ENCODE measurements at regions not wholly inside any gene's neighbourhood (a gene's known extent, or its start where the extent isn't known, plus 50 kb on each side); places are given as distances from the start of the nearest gene placed in this dataset.

- POLR2A ChIA-PET, result interaction anchor here (0.6 kb wide), 1 partner anchor 8 kb away, joined by 4 read pairs; no protein-coding TSS in a partner anchor
- SMC1A ChIA-PET (ENCODE audit: uncharacterized antibody, unreplicated experiment), result no interaction called here
- DNase-seq (ENCODE audit: low read depth, low spot score) (no peak), ATAC-seq (no peak), FAIRE-seq (no peak)
- TF ChIP-seq EZH2 (IDR thresholded peaks at IDR 0.05; ENCODE audit: borderline replicate concordance, control insufficient read depth, low read depth, low read length) (no peak), ZZZ3 (IDR thresholded peaks at IDR 0.05; ENCODE audit: control insufficient read depth, insufficient read length, low read depth) (no peak), ATF3 (IDR thresholded peaks at IDR 0.05; ENCODE audit: borderline replicate concordance, extremely low read depth, low read depth, low read length) (no peak), SP1 (IDR thresholded peaks at IDR 0.05; ENCODE audit: low read depth, low read length) (no peak)
- H2AFZ ChIP-seq (ENCODE audit: control insufficient read depth, low read depth, low read length), result no peak overlapping the region
- intact Hi-C loops (cut with micrococcal nuclease; ENCODE audit: unreplicated experiment), result no loop called here
- no peak overlapping the region for H3K4me2 ChIP-seq (ENCODE audit: control insufficient read depth, insufficient read depth)
- H4K20me1 ChIP-seq (ENCODE audit: control insufficient read depth, insufficient read depth), result no peaks in the 10 kb centered on the region
- no peak overlapping the region for H3K27ac ChIP-seq (ENCODE audit: control insufficient read depth, insufficient read depth)
- BruUV-seq (replicated peaks), result no TSS peak
- H3K4me1 ChIP-seq (ENCODE audit: control insufficient read depth, insufficient read depth, low read length), result no peaks in the 10 kb centered on the region
- RAD21 ChIA-PET (ENCODE audit: unreplicated experiment), result no interaction called here
- H3K27me3 ChIP-seq (replicated peaks in 1 of 2; ENCODE audit: control insufficient read depth in 2 of 2, insufficient read depth in 2 of 2, low read length in 1 of 2), result no peaks in the 10 kb centered on the region
- no peak overlapping the region for H3K4me3 ChIP-seq
- CTCF ChIA-PET, result no interaction called here
- H3K79me2 ChIP-seq (ENCODE audit: control insufficient read depth, insufficient read depth, low read length), result no peaks in the 10 kb centered on the region
- H3K36me3 ChIP-seq (ENCODE audit: control insufficient read depth in 2 of 2, insufficient read depth in 2 of 2, low read length in 1 of 2), result no peaks in the 10 kb centered on the region
- in situ Hi-C loops (cut with MboI), result no loop called here
- no peaks in the 10 kb centered on the region; the same call in 1 of the 3 replicates for H3K9me3 ChIP-seq (replicated peaks; ENCODE audit: control insufficient read depth, insufficient read depth, low read length)
- 0% methylated on average over 1 of the region's 1 CpG for WGBS (ENCODE audit: insufficient coverage, insufficient replicate concordance, low lambda C conversion rate, missing lambda C conversion rate)
- H3K9ac ChIP-seq (ENCODE audit: control insufficient read depth, insufficient read depth, low read length), result no peak overlapping the region
Observed at GRCh38 chr1:88039240-88039639, 644.8 kb upstream of the PKN2 start.

- no peaks in the 10 kb centered on the region for H3K4me1 ChIP-seq (ENCODE audit: control insufficient read depth, insufficient read depth, low read length)
- ChIA-PET CTCF (interaction anchor here (0.7 kb wide), 1 partner anchor 548 kb away, joined by 3 read pairs; no protein-coding TSS in a partner anchor), POLR2A (no interaction called here), SMC1A (ENCODE audit: uncharacterized antibody, unreplicated experiment) (interaction anchor here (0.7 kb wide), 1 partner anchor 8 kb away, joined by 4 read pairs; no protein-coding TSS in a partner anchor), RAD21 (ENCODE audit: unreplicated experiment) (interaction anchor here (1.5 kb wide), 1 partner anchor 17 kb away, joined by 4 read pairs; no protein-coding TSS in a partner anchor)
- no peak overlapping the region for H3K4me3 ChIP-seq
- H3K36me3 ChIP-seq (ENCODE audit: control insufficient read depth in 2 of 2, insufficient read depth in 2 of 2, low read length in 1 of 2), result no peaks in the 10 kb centered on the region
- H3K9ac ChIP-seq (ENCODE audit: control insufficient read depth, insufficient read depth, low read length), result no peak overlapping the region
- intact Hi-C loops (cut with micrococcal nuclease; ENCODE audit: unreplicated experiment) (no loop called here), in situ Hi-C loops (cut with MboI) (no loop called here)
- H3K79me2 ChIP-seq (ENCODE audit: control insufficient read depth, insufficient read depth, low read length), result no peaks in the 10 kb centered on the region
- H3K4me2 ChIP-seq (ENCODE audit: control insufficient read depth, insufficient read depth), result no peak overlapping the region
- H2AFZ ChIP-seq (ENCODE audit: control insufficient read depth, low read depth, low read length), result no peak overlapping the region
- no TSS peak for BruUV-seq (replicated peaks)
- no peak for FAIRE-seq
- H3K27ac ChIP-seq (ENCODE audit: control insufficient read depth, insufficient read depth), result no peak overlapping the region
- no peak for ATAC-seq
- H3K27me3 ChIP-seq (replicated peaks in 1 of 2; ENCODE audit: control insufficient read depth in 2 of 2, insufficient read depth in 2 of 2, low read length in 1 of 2), result no peaks in the 10 kb centered on the region
- H3K9me3 ChIP-seq (replicated peaks; ENCODE audit: control insufficient read depth, insufficient read depth, low read length), result no peaks in the 10 kb centered on the region; the same call in 1 of the 3 replicates
- no peaks in the 10 kb centered on the region for H4K20me1 ChIP-seq (ENCODE audit: control insufficient read depth, insufficient read depth)
- no peak for DNase-seq (ENCODE audit: low read depth, low spot score)
- TF ChIP-seq KDM1A (IDR thresholded peaks at IDR 0.05; ENCODE audit: borderline replicate concordance) (no peak), PRDM15 (CRISPR knock-in tag; IDR thresholded peaks at IDR 0.05) (no peak), CTCF (IDR thresholded peaks at IDR 0.05 in 2 of 3, conservative IDR thresholded peaks at IDR 0.05 in 1 of 3; ENCODE audit: control insufficient read depth in 2 of 3, extremely low read depth in 1 of 3, insufficient read depth in 1 of 3, low read depth in 3 of 3, low read length in 3 of 3) (no peak), NFYA (IDR thresholded peaks at IDR 0.05; ENCODE audit: borderline replicate concordance, low read depth, low read length) (no peak), RAD51 (IDR thresholded peaks at IDR 0.05) (no peak), USF2 (IDR thresholded peaks at IDR 0.05; ENCODE audit: borderline replicate concordance, low read depth, low read length) (no peak)
Observed at GRCh38 chr1:88043834-88044233, 640.2 kb upstream of the PKN2 start.

Data from GM12878 (cell line).